ENCODE measurements at regions not wholly inside any gene's neighbourhood (a gene's known extent, or its start where the extent isn't known, plus 50 kb on each side); places are given as distances from the start of the nearest gene placed in this dataset.
"Not testable (repeated sequence)": the region's sequence is repeated elsewhere in the genome, so short reads cannot be mapped to it uniquely, and the experiment has no call there.

GRCh38 chr2:87488991-87489390 lies 258.9 kb upstream of the PLGLB2 start:
- not testable (repeated sequence) for TF ChIP-seq ZFP30 (CRISPR knock-in tag; IDR thresholded peaks at IDR 0.05); ZNF70 (CRISPR knock-in tag; IDR thresholded peaks at IDR 0.05); PATZ1 (CRISPR knock-in tag; IDR thresholded peaks at IDR 0.05; ENCODE audit: borderline replicate concordance); OSR1 (CRISPR knock-in tag; IDR thresholded peaks at IDR 0.05); TCF4 (CRISPR knock-in tag; IDR thresholded peaks at IDR 0.05; ENCODE audit: borderline replicate concordance); BACH2 (CRISPR knock-in tag; IDR thresholded peaks at IDR 0.05; ENCODE audit: borderline replicate concordance); ISL1 (CRISPR knock-in tag; IDR thresholded peaks at IDR 0.05); ZNF565 (CRISPR knock-in tag; conservative IDR thresholded peaks at IDR 0.05; ENCODE audit: low read depth); TOX (CRISPR knock-in tag; IDR thresholded peaks at IDR 0.05; ENCODE audit: borderline replicate concordance)

Data from SK-N-SH treated with all-trans-retinoic acid at 6 μM for 48 hours (cell line).